Nephron progenitor cell (in vitro differentiated cells): ENCODE measurements at regions not wholly inside any gene's neighbourhood (a gene's known extent, or its start where the extent isn't known, plus 50 kb on each side); places are given as distances from the start of the nearest gene placed in this dataset.

ENCODE experiments used
- DNase-seq: peaks from one replicate; pipeline ENCODE4 v3.0.0; 2021
- H3K27ac Mint-ChIP-seq: 2 replicates; pipeline ENCODE4 v1.8.0; 2021; ENCODE audit warnings: mild to moderate bottlenecking, moderate library complexity, mixed read lengths
- H3K27me3 Mint-ChIP-seq: 2 replicates; pipeline ENCODE4 v1.8.0; 2021; ENCODE audit warnings: mild to moderate bottlenecking, low read depth, mixed read lengths; ENCODE audit not compliant: poor library complexity
- H3K36me3 Mint-ChIP-seq: 2 replicates; pipeline ENCODE4 v1.8.0; 2021; ENCODE audit warnings: low read depth, mixed read lengths
- H3K4me1 Mint-ChIP-seq: 2 replicates; pipeline ENCODE4 v1.8.0; 2021; ENCODE audit warnings: mixed read lengths
- H3K4me3 Mint-ChIP-seq: 2 replicates; pipeline ENCODE4 v1.8.0; 2021; ENCODE audit warnings: mild to moderate bottlenecking, moderate library complexity, mixed read lengths
- H3K9me3 Mint-ChIP-seq: 2 replicates; pipeline ENCODE4 v1.8.0; 2021; ENCODE audit warnings: mild to moderate bottlenecking, moderate library complexity, mixed read lengths
- TF ChIP-seq, protein P1 (sequence below): fragments of 200-600 bp; sonication (generic); IDR thresholded peaks from 2 replicates; pipeline ENCODE4 v1.5.0; 2021; ENCODE audit warnings: antibody characterized with exemption

DNA sequence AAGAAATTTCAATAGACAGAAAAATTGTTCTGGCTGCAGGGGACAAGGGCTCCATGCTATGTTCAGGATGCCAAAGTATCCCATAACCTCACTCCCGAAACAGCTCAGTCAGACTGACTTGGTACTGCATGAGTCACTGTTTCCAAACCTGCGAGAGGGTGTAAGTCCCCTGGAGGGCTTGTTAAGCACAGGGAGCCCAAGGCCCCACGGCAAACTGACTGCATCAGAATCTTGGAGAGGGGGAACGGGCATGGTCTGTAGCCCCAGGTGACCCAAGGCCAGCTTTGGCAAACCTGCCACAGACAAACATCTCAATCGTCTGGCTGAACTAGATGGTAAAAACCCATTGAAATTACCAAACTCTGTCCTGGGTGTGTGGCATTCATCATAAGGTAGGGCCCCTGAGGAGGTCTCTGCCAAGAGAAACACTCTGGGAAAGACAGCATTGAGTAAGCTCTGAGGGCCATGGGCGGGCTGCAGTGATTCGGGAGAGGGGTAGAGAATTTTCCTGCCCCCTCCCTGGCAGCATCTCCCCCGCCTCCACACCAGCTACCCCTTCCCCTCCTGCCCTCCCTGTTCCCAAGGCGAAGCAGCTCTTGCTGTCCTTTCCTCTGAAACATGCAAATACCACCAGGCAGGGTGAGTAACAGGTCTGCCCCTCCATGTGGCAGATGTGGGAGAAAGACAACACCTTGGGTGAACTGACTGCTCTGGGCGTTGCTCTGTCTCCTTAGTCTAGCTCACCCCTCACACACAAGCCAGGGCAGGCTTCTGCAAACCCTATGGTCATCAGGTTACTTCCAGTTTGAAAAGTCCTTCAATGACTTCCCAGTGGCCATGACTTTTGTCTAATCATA lies 274.7 kb upstream of the SIX2 start:
- no peak overlapping the region for H3K27ac Mint-ChIP-seq
- no peak for DNase-seq

DNA sequence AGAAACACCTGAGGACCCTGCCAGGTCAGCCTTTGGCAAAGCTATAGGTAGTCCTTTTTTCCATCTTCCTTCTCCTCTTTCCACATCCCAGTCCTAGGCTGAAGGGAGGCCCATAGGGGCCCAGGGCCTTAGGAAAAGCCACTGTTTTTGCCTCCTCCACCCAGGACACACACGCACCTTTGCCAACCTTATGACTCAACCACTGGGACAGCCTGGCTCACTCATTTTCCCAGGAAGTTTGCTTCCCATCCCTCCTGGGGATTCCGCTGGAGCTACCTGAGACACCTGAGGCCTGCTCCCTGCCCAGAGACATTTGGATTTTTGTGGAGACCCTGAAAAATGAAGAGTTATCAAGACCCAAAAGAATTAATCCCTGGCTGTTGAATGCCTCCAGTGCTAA lies 273.4 kb upstream of the SIX2 start:
- peaks cover 14% of the 10 kb centered on the region for H3K27me3 Mint-ChIP-seq
- no peak for DNase-seq
- TF ChIP-seq, protein P1, sequence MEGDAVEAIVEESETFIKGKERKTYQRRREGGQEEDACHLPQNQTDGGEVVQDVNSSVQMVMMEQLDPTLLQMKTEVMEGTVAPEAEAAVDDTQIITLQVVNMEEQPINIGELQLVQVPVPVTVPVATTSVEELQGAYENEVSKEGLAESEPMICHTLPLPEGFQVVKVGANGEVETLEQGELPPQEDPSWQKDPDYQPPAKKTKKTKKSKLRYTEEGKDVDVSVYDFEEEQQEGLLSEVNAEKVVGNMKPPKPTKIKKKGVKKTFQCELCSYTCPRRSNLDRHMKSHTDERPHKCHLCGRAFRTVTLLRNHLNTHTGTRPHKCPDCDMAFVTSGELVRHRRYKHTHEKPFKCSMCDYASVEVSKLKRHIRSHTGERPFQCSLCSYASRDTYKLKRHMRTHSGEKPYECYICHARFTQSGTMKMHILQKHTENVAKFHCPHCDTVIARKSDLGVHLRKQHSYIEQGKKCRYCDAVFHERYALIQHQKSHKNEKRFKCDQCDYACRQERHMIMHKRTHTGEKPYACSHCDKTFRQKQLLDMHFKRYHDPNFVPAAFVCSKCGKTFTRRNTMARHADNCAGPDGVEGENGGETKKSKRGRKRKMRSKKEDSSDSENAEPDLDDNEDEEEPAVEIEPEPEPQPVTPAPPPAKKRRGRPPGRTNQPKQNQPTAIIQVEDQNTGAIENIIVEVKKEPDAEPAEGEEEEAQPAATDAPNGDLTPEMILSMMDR = no peak
- H3K9me3 Mint-ChIP-seq = no peaks in the 10 kb centered on the region
- H3K4me3 Mint-ChIP-seq = no peak overlapping the region
- H3K27ac Mint-ChIP-seq = no peak overlapping the region
- peaks cover 67% of the 10 kb centered on the region for H3K4me1 Mint-ChIP-seq
- H3K36me3 Mint-ChIP-seq = no peaks in the 10 kb centered on the region

More for the DNA sequence above, 274.7 kb upstream of the SIX2 start:
- TF ChIP-seq, protein P1 = no peak
- H3K27me3 Mint-ChIP-seq = peaks cover 14% of the 10 kb centered on the region
- H3K36me3 Mint-ChIP-seq = no peaks in the 10 kb centered on the region
- peaks cover under 1% of the 10 kb centered on the region for H3K9me3 Mint-ChIP-seq
- H3K4me3 Mint-ChIP-seq = no peak overlapping the region
- H3K4me1 Mint-ChIP-seq = peaks cover 72% of the 10 kb centered on the region

DNA sequence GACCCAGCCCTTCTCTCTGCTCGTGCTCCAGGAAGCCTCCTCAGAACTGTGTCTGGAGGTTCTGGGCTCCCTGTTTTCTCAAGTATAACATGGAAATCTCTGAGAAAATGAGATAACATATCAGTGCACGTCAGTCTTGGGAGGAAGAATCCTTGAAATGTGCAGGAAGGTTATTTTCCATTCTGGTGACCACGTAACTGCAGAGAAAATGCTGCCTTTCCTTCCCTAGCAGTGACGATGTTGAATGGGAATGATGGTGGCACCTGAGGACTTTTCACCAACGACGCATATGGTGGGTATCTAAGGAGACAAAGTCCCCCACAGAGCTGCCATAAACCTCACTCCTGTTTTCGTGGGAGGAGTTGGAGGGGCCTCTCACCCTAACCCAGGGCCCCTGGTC lies 272.1 kb upstream of the SIX2 start:
- TF ChIP-seq, protein P1 = no peak
- Mint-ChIP-seq H3K9me3 (no peaks in the 10 kb centered on the region), H3K27me3 (peaks cover 14% of the 10 kb centered on the region), H3K4me3 (no peak overlapping the region), H3K4me1 (peaks cover 56% of the 10 kb centered on the region), H3K36me3 (no peaks in the 10 kb centered on the region), H3K27ac (no peak overlapping the region)
- no peak for DNase-seq

DNA sequence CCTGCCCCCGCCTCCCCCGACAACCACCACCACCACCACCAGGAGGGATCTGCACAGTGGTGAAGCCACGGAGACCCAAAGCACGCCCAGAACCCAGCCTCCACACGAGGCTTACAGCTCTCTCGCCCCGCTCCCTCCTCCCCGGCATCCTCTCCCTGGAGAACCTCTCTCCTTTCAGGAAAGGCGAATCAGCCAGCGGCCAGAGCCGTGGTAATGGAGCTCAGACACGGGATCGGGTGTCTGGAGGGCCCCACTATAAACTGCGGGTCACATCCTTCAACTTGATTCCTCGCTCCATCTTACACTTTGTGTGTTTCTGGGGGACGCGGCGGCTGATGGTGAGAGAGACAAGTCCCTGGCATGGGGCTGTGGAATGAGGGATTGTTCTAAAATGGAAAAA lies 271.5 kb upstream of the SIX2 start:
- Mint-ChIP-seq H3K9me3 (no peaks in the 10 kb centered on the region), H3K4me1 (peaks cover 52% of the 10 kb centered on the region), H3K27ac (no peak overlapping the region), H3K4me3 (no peak overlapping the region), H3K27me3 (peaks cover 9% of the 10 kb centered on the region), H3K36me3 (no peaks in the 10 kb centered on the region)
- TF ChIP-seq, protein P1 = no peak
- DNase-seq = peak; percentile 36

DNA sequence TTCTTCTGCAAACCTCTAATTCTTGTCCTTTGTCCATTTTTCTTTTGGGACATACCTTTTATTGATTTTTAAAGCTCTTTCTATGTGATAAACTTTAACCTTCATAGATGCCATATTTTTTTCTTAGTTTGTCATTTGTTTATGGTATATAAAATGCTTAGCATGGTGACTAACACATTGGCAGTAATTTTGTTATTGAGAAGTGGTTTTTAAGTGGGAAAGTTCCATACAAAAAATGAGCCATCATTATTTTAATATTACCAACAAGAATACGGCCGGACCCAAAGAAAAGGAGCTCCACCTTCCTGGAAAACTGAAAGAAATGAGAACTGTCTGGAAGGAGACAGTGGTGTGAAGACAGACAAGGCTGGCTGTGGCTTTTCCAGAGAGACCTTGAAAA lies 270.1 kb upstream of the SIX2 start:
- Mint-ChIP-seq H3K27me3 (peaks cover 2% of the 10 kb centered on the region), H3K36me3 (no peaks in the 10 kb centered on the region), H3K4me1 (peaks cover 65% of the 10 kb centered on the region), H3K27ac (no peak overlapping the region), H3K9me3 (no peaks in the 10 kb centered on the region), H3K4me3 (no peak overlapping the region)
- DNase-seq = no peak
- TF ChIP-seq, protein P1 = no peak
